Activated naive CD4-positive, alpha-beta T cell treated with anti-CD3 and anti-CD28 coated beads, Interleukin-2, amount 50 U/mL, for 72 hours (primary cell): ENCODE measurements at regions not wholly inside any gene's neighbourhood (a gene's known extent, or its start where the extent isn't known, plus 50 kb on each side); places are given as distances from the start of the nearest gene placed in this dataset.
A peak's percentile ranks its signal among the peaks of the same experiment; 100 is the strongest.

ENCODE experiments used
- ATAC-seq, 2 donors: fragments of 150-1000 bp; cut with Tn5 transposase; 2 replicates each; pipeline ENCODE4 v1.10.0; 2021; ENCODE audit warnings: mild to moderate bottlenecking in 2 of 2, moderate library complexity in 2 of 2
- DNase-seq, 2 donors: peaks; one replicate each; pipeline ENCODE4 v3.0.0; 2021 to 2022; ENCODE audit warnings: low spot score in 2 of 2
- H3K27ac Mint-ChIP-seq, 2 donors: one replicate each; pipeline ENCODE4 v1.8.0; 2022; ENCODE audit warnings: mild to moderate bottlenecking in 2 of 2, mixed read lengths in 2 of 2
- H3K36me3 Mint-ChIP-seq, 2 donors: one replicate each; pipeline ENCODE4 v1.8.0; 2022; ENCODE audit warnings: mixed read lengths in 2 of 2
- H3K9me3 Mint-ChIP-seq, 2 donors: one replicate each; pipeline ENCODE4 v1.8.0; 2022; ENCODE audit warnings: mixed read lengths in 2 of 2

GRCh38 chr5:17801595-17801994 is 167.3 kb downstream of the TAF11L14 start:
- no peaks in the 10 kb centered on the region for H3K36me3 Mint-ChIP-seq
- H3K9me3 Mint-ChIP-seq, result peaks cover 9 to 17% of the 10 kb centered on the region in 2 donors
- DNase-seq (no peak), ATAC-seq (no peak)
- no peak overlapping the region for H3K27ac Mint-ChIP-seq

- no peak for ATAC-seq
- DNase-seq, result no peak
- H3K9me3 Mint-ChIP-seq, result peaks cover 14% of the 10 kb centered on the region in 2 donors
- no peaks in the 10 kb centered on the region for H3K36me3 Mint-ChIP-seq
- H3K27ac Mint-ChIP-seq, result no peak overlapping the region
These were observed 168.0 kb downstream of the TAF11L14 start for GRCh38 chr5:17802256-17802655.

GRCh38 chr5:17803971-17804370 is 169.7 kb downstream of the TAF11L14 start:
- DNase-seq (no peak), ATAC-seq (no peak)
- peaks cover 12 to 14% of the 10 kb centered on the region in 2 donors for H3K9me3 Mint-ChIP-seq
- no peak overlapping the region for H3K27ac Mint-ChIP-seq
- no peaks in the 10 kb centered on the region for H3K36me3 Mint-ChIP-seq

GRCh38 chr5:17805227-17805825 is 171.1 kb downstream of the TAF11L14 start:
- Mint-ChIP-seq H3K9me3 (peaks cover 7 to 10% of the 10 kb centered on the region in 2 donors), H3K36me3 (no peaks in the 10 kb centered on the region), H3K27ac (no peak overlapping the region)
- no peak for DNase-seq
- ATAC-seq, result no peak

- Mint-ChIP-seq H3K9me3 (peaks cover 10 to 11% of the 10 kb centered on the region in 2 donors), H3K36me3 (no peaks in the 10 kb centered on the region), H3K27ac (no peak overlapping the region)
- no peak for DNase-seq
- ATAC-seq, result no peak
These were observed 172.7 kb downstream of the TAF11L14 start for GRCh38 chr5:17806818-17807468.

- ATAC-seq, result no peak
- Mint-ChIP-seq H3K27ac (no peak overlapping the region), H3K36me3 (no peaks in the 10 kb centered on the region), H3K9me3 (peaks cover 10 to 16% of the 10 kb centered on the region in 2 donors)
- no peak for DNase-seq
These were observed 174.3 kb downstream of the TAF11L14 start for GRCh38 chr5:17808566-17808965.

GRCh38 chr5:17810734-17811133 is 176.5 kb downstream of the TAF11L14 start:
- ATAC-seq (peak in 1 of 2 donors; percentile 53), DNase-seq (no peak)
- peaks cover 6 to 13% of the 10 kb centered on the region in 2 donors for H3K9me3 Mint-ChIP-seq
- H3K27ac Mint-ChIP-seq, result no peak overlapping the region
- H3K36me3 Mint-ChIP-seq, result no peaks in the 10 kb centered on the region

GRCh38 chr5:17813214-17813613 is 179.0 kb downstream of the TAF11L14 start:
- Mint-ChIP-seq H3K27ac (no peak overlapping the region), H3K9me3 (peaks cover 0 to 9% of the 10 kb centered on the region in 2 donors), H3K36me3 (no peaks in the 10 kb centered on the region)
- DNase-seq (no peak), ATAC-seq (peak in 1 of 2 donors; percentile 59)

- DNase-seq (no peak), ATAC-seq (no peak)
- Mint-ChIP-seq H3K9me3 (peaks cover 7 to 13% of the 10 kb centered on the region in 2 donors), H3K36me3 (no peaks in the 10 kb centered on the region), H3K27ac (no peak overlapping the region)
These were observed 182.2 kb downstream of the TAF11L14 start for GRCh38 chr5:17816505-17816904.

- ATAC-seq (no peak), DNase-seq (no peak)
- no peaks in the 10 kb centered on the region for H3K36me3 Mint-ChIP-seq
These were observed 182.7 kb downstream of the TAF11L14 start for GRCh38 chr5:17816944-17817343.

GRCh38 chr5:17817990-17818389 is 183.7 kb downstream of the TAF11L14 start:
- ATAC-seq (no peak), DNase-seq (no peak)
- Mint-ChIP-seq H3K36me3 (no peaks in the 10 kb centered on the region), H3K27ac (no peak overlapping the region), H3K9me3 (peaks cover 7 to 8% of the 10 kb centered on the region in 2 donors)

More at GRCh38 chr5:17816944-17817343, 182.7 kb downstream of the TAF11L14 start:
- peaks cover 7 to 13% of the 10 kb centered on the region in 2 donors for H3K9me3 Mint-ChIP-seq
- no peak overlapping the region for H3K27ac Mint-ChIP-seq

- Mint-ChIP-seq H3K27ac (no peak overlapping the region), H3K9me3 (peaks cover 7 to 11% of the 10 kb centered on the region in 2 donors), H3K36me3 (no peaks in the 10 kb centered on the region)
- DNase-seq (no peak), ATAC-seq (no peak)
These were observed 185.5 kb downstream of the TAF11L14 start for GRCh38 chr5:17819783-17820182.

GRCh38 chr5:17828681-17829080 is 194.4 kb downstream of the TAF11L14 start:
- peaks cover 3 to 12% of the 10 kb centered on the region in 2 donors for H3K9me3 Mint-ChIP-seq
- no peak overlapping the region for H3K27ac Mint-ChIP-seq
- DNase-seq, result no peak
- H3K36me3 Mint-ChIP-seq, result no peaks in the 10 kb centered on the region
- ATAC-seq, result no peak

- H3K27ac Mint-ChIP-seq, result no peak overlapping the region
- H3K36me3 Mint-ChIP-seq, result no peaks in the 10 kb centered on the region
These were observed 195.2 kb downstream of the TAF11L14 start for GRCh38 chr5:17829456-17829855.

GRCh38 chr5:17831279-17831678 is 197.0 kb downstream of the TAF11L14 start:
- no peak overlapping the region for H3K27ac Mint-ChIP-seq
- peaks cover 3 to 12% of the 10 kb centered on the region in 2 donors for H3K9me3 Mint-ChIP-seq
- ATAC-seq (no peak), DNase-seq (no peak)
- no peaks in the 10 kb centered on the region for H3K36me3 Mint-ChIP-seq

More at GRCh38 chr5:17829456-17829855, 195.2 kb downstream of the TAF11L14 start:
- H3K9me3 Mint-ChIP-seq, result peaks cover 3 to 12% of the 10 kb centered on the region in 2 donors
- ATAC-seq (no peak), DNase-seq (no peak)

- Mint-ChIP-seq H3K9me3 (peaks cover 8% of the 10 kb centered on the region in 2 donors), H3K27ac (no peak overlapping the region), H3K36me3 (no peaks in the 10 kb centered on the region)
- ATAC-seq (no peak), DNase-seq (no peak)
These were observed 198.9 kb downstream of the TAF11L14 start for GRCh38 chr5:17832949-17833745.

- Mint-ChIP-seq H3K9me3 (peaks cover 18 to 19% of the 10 kb centered on the region in 2 donors), H3K36me3 (no peaks in the 10 kb centered on the region), H3K27ac (no peak overlapping the region)
- DNase-seq (no peak), ATAC-seq (no peak)
These were observed 203.5 kb downstream of the TAF11L14 start for GRCh38 chr5:17837757-17838156.
